ENCODE measurements at regions not wholly inside any gene's neighbourhood (a gene's known extent, or its start where the extent isn't known, plus 50 kb on each side); places are given as distances from the start of the nearest gene placed in this dataset.

- TF ChIP-seq YY1 (IDR thresholded peaks at IDR 0.05; ENCODE audit: low read depth): no peak
- TF ChIP-seq MAX (IDR thresholded peaks at IDR 0.05): no peak
- TF ChIP-seq RAD21 (IDR thresholded peaks at IDR 0.05; ENCODE audit: low read depth): peak; percentile 28; the same call in 1 of the 2 replicates
- TF ChIP-seq TAF1 (IDR thresholded peaks at IDR 0.05; ENCODE audit: low read depth): no peak
- no peak for TF ChIP-seq CEBPB (IDR thresholded peaks at IDR 0.05)
- no peak for TF ChIP-seq CREB1 (IDR thresholded peaks at IDR 0.05; ENCODE audit: low read depth)
- no peak for TF ChIP-seq EP300 (IDR thresholded peaks at IDR 0.05; ENCODE audit: borderline replicate concordance)
- no peak for TF ChIP-seq NFIC (IDR thresholded peaks at IDR 0.05)
- TF ChIP-seq USF1 (IDR thresholded peaks at IDR 0.05): no peak
- TF ChIP-seq REST (IDR thresholded peaks at IDR 0.05; ENCODE audit: low read depth): no peak
- no peak for TF ChIP-seq FOXM1 (IDR thresholded peaks at IDR 0.05; ENCODE audit: borderline replicate concordance, low read depth)
- TF ChIP-seq TCF12 (IDR thresholded peaks at IDR 0.05; ENCODE audit: low read depth): no peak
- no peak for TF ChIP-seq TEAD4 (IDR thresholded peaks at IDR 0.05)
These were observed 64.6 kb upstream of the TRPC5 start for GRCh38 chrX:112147206-112147605.

Data from Ishikawa (cell line).